ENCODE measurements at regions not wholly inside any gene's neighbourhood (a gene's known extent, or its start where the extent isn't known, plus 50 kb on each side); places are given as distances from the start of the nearest gene placed in this dataset.

- ChIA-PET CTCF (ENCODE audit: low intra/inter-chr PET ratio, low total read pairs) (no interaction called here), POLR2A (no interaction called here)
- H3K4me2 ChIP-seq (ENCODE audit: low read depth, low read length), result no peak overlapping the region
- H3K79me2 ChIP-seq (ENCODE audit: insufficient read depth, low read length), result no peaks in the 10 kb centered on the region
- intact Hi-C loops (cut with micrococcal nuclease; ENCODE audit: unreplicated experiment), result no loop called here
- BruUV-seq (replicated peaks), result no TSS peak
- H3K4me3 ChIP-seq (replicated peaks in 1 of 3; ENCODE audit: insufficient read depth in 1 of 3, low read depth in 2 of 3, low read length in 3 of 3), result no peak overlapping the region
- peaks cover 3 to 73% of the 10 kb centered on the region in 2 experiments; a peak in 4 of 5 replicates for H3K27me3 ChIP-seq (ENCODE audit: control insufficient read depth in 1 of 2, insufficient read depth in 2 of 2, low read length in 2 of 2)
- H3K36me3 ChIP-seq (replicated peaks in 1 of 2; ENCODE audit: control insufficient read depth in 1 of 2, insufficient read depth in 2 of 2, low read length in 2 of 2), result no peaks in the 10 kb centered on the region
- FAIRE-seq, result no peak
- peak; percentile 28; the same call in 1 of the 3 replicates for ATAC-seq
- H4K20me1 ChIP-seq (ENCODE audit: insufficient read depth, low read length), result no peaks in the 10 kb centered on the region
- no peaks in the 10 kb centered on the region for H3K9me3 ChIP-seq (ENCODE audit: low read length)
- H2AFZ ChIP-seq (ENCODE audit: low read length), result no peak overlapping the region
- DNase-seq (ENCODE audit: low spot score), result no peak
- H3K9ac ChIP-seq (ENCODE audit: insufficient read depth, low read depth, low read length), result no peak overlapping the region
- in situ Hi-C loops (cut with HindIII; ENCODE audit: extremely low pct_ligation_motif_present, low pct_unique_long_range_greater_than_20kb), result no loop called here
- no peak overlapping the region for H3K27ac ChIP-seq (ENCODE audit: extremely low read length, insufficient read depth, low read length)
- 8% methylated on average over 6 of the region's 11 CpGs for WGBS (ENCODE audit: low lambda C conversion rate)
- peaks cover 12% of the 10 kb centered on the region for H3K4me1 ChIP-seq (ENCODE audit: insufficient read depth, low read length)
- TF ChIP-seq ZNF766 (CRISPR knock-in tag; IDR thresholded peaks at IDR 0.05; ENCODE audit: borderline replicate concordance), result no peak
- TF ChIP-seq, protein P1, sequence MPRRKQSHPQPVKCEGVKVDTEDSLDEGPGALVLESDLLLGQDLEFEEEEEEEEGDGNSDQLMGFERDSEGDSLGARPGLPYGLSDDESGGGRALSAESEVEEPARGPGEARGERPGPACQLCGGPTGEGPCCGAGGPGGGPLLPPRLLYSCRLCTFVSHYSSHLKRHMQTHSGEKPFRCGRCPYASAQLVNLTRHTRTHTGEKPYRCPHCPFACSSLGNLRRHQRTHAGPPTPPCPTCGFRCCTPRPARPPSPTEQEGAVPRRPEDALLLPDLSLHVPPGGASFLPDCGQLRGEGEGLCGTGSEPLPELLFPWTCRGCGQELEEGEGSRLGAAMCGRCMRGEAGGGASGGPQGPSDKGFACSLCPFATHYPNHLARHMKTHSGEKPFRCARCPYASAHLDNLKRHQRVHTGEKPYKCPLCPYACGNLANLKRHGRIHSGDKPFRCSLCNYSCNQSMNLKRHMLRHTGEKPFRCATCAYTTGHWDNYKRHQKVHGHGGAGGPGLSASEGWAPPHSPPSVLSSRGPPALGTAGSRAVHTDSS (CRISPR knock-in tag; conservative IDR thresholded peaks at IDR 0.05), result no peak
- no peak for TF ChIP-seq SRSF1 (optimal IDR thresholded peaks at IDR 0.05; ENCODE audit: low read depth, low read length)
- TF ChIP-seq TFDP2 (CRISPR knock-in tag; IDR thresholded peaks at IDR 0.05), result no peak
- no peak for TF ChIP-seq SATB2 (CRISPR knock-in tag; IDR thresholded peaks at IDR 0.05)
- TF ChIP-seq ZNF274 (CRISPR knock-in tag; IDR thresholded peaks at IDR 0.05), result no peak
- TF ChIP-seq, protein P2, sequence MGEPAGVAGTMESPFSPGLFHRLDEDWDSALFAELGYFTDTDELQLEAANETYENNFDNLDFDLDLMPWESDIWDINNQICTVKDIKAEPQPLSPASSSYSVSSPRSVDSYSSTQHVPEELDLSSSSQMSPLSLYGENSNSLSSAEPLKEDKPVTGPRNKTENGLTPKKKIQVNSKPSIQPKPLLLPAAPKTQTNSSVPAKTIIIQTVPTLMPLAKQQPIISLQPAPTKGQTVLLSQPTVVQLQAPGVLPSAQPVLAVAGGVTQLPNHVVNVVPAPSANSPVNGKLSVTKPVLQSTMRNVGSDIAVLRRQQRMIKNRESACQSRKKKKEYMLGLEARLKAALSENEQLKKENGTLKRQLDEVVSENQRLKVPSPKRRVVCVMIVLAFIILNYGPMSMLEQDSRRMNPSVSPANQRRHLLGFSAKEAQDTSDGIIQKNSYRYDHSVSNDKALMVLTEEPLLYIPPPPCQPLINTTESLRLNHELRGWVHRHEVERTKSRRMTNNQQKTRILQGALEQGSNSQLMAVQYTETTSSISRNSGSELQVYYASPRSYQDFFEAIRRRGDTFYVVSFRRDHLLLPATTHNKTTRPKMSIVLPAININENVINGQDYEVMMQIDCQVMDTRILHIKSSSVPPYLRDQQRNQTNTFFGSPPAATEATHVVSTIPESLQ (CRISPR knock-in tag; conservative IDR thresholded peaks at IDR 0.05), result no peak
- no peak for TF ChIP-seq ZNF441 (CRISPR knock-in tag; IDR thresholded peaks at IDR 0.05; ENCODE audit: borderline replicate concordance)
- TF ChIP-seq PCBP1 (IDR thresholded peaks at IDR 0.05; ENCODE audit: borderline replicate concordance, low read depth, low read length), result no peak
- TF ChIP-seq HNF1A (IDR thresholded peaks at IDR 0.05; ENCODE audit: low read depth), result no peak
- TF ChIP-seq HNF1A (CRISPR knock-in tag; IDR thresholded peaks at IDR 0.05; ENCODE audit: borderline replicate concordance), result no peak
- no peak for TF ChIP-seq FOXJ3 (CRISPR knock-in tag; IDR thresholded peaks at IDR 0.05; ENCODE audit: borderline replicate concordance)
- TF ChIP-seq ZSCAN30 (CRISPR knock-in tag; IDR thresholded peaks at IDR 0.05), result no peak
- no peak for TF ChIP-seq BCL6 (CRISPR knock-in tag; IDR thresholded peaks at IDR 0.05)
- TF ChIP-seq, protein P3, sequence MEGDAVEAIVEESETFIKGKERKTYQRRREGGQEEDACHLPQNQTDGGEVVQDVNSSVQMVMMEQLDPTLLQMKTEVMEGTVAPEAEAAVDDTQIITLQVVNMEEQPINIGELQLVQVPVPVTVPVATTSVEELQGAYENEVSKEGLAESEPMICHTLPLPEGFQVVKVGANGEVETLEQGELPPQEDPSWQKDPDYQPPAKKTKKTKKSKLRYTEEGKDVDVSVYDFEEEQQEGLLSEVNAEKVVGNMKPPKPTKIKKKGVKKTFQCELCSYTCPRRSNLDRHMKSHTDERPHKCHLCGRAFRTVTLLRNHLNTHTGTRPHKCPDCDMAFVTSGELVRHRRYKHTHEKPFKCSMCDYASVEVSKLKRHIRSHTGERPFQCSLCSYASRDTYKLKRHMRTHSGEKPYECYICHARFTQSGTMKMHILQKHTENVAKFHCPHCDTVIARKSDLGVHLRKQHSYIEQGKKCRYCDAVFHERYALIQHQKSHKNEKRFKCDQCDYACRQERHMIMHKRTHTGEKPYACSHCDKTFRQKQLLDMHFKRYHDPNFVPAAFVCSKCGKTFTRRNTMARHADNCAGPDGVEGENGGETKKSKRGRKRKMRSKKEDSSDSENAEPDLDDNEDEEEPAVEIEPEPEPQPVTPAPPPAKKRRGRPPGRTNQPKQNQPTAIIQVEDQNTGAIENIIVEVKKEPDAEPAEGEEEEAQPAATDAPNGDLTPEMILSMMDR (CRISPR knock-in tag; IDR thresholded peaks at IDR 0.05), result no peak
Observed at GRCh38 chr22:49011379-49011768, 816.3 kb downstream of the BRD1 start.

Data from HepG2 (cell line).